Progenitor cell of endocrine pancreas (in vitro differentiated cells): ENCODE measurements at regions not wholly inside any gene's neighbourhood (a gene's known extent, or its start where the extent isn't known, plus 50 kb on each side); places are given as distances from the start of the nearest gene placed in this dataset.

ENCODE experiments used
- DNase-seq: peaks from one replicate; pipeline ENCODE4 v3.0.0; 2021; ENCODE audit warnings: low spot score; ENCODE audit not compliant: unreplicated experiment
- H3K27ac Mint-ChIP-seq: 2 replicates; pipeline ENCODE4 v1.8.0; 2021; ENCODE audit warnings: mild to moderate bottlenecking, moderate library complexity, mixed read lengths
- H3K27me3 Mint-ChIP-seq: 2 replicates; pipeline ENCODE4 v1.8.0; 2021; ENCODE audit warnings: mixed read lengths
- H3K36me3 Mint-ChIP-seq: 2 replicates; pipeline ENCODE4 v1.8.0; 2022; ENCODE audit warnings: mixed read lengths; ENCODE audit not compliant: insufficient read depth
- H3K4me1 Mint-ChIP-seq: 2 replicates; pipeline ENCODE4 v1.8.0; 2021; ENCODE audit warnings: low read depth, mixed read lengths
- H3K4me3 Mint-ChIP-seq: 2 replicates; pipeline ENCODE4 v1.8.0; 2021; ENCODE audit warnings: low read depth, mild to moderate bottlenecking, moderate library complexity, mixed read lengths
- H3K9me3 Mint-ChIP-seq: 2 replicates; pipeline ENCODE4 v1.8.0; 2021; ENCODE audit warnings: low read depth, mixed read lengths
- TF ChIP-seq, protein P1 (sequence below): fragments of 200-600 bp; sonication (generic); IDR thresholded peaks from one replicate; pipeline ENCODE4 v1.5.0; 2021; ENCODE audit warnings: antibody characterized with exemption, mild to moderate bottlenecking; ENCODE audit not compliant: unreplicated experiment

- H3K4me1 Mint-ChIP-seq: peaks cover 36% of the 10 kb centered on the region
- H3K27ac Mint-ChIP-seq: peak overlapping the region; percentile 75
- H3K9me3 Mint-ChIP-seq: peaks cover 6% of the 10 kb centered on the region
- no peaks in the 10 kb centered on the region for H3K27me3 Mint-ChIP-seq
- peak overlapping the region; percentile 2 for H3K4me3 Mint-ChIP-seq
- peaks cover 2% of the 10 kb centered on the region for H3K36me3 Mint-ChIP-seq
- DNase-seq: no peak
- TF ChIP-seq, protein P1, sequence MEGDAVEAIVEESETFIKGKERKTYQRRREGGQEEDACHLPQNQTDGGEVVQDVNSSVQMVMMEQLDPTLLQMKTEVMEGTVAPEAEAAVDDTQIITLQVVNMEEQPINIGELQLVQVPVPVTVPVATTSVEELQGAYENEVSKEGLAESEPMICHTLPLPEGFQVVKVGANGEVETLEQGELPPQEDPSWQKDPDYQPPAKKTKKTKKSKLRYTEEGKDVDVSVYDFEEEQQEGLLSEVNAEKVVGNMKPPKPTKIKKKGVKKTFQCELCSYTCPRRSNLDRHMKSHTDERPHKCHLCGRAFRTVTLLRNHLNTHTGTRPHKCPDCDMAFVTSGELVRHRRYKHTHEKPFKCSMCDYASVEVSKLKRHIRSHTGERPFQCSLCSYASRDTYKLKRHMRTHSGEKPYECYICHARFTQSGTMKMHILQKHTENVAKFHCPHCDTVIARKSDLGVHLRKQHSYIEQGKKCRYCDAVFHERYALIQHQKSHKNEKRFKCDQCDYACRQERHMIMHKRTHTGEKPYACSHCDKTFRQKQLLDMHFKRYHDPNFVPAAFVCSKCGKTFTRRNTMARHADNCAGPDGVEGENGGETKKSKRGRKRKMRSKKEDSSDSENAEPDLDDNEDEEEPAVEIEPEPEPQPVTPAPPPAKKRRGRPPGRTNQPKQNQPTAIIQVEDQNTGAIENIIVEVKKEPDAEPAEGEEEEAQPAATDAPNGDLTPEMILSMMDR: no peak
These were observed 691.5 kb downstream of the KCTD8 start for GRCh38 chr4:43757147-43757546.

DNA sequence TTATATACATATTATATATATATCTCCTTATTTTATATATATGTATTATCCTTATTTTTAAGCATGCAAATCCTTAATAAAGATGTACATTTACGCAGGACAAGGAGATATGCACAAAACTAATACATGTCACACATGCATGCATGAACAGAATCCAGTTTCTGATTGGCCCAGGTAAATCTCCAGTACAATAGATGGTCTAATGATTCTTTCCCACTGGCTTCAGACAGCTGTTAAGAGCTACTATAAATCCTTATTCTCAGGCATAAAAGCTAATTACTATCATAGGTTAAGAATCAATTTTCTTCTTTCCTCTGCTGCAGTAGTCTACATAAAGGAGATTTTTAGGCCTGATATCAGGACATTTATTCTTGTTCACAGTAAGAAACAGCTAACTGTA, 689.8 kb downstream of the KCTD8 start:
- DNase-seq: no peak
- Mint-ChIP-seq H3K9me3 (no peaks in the 10 kb centered on the region), H3K27ac (peak overlapping the region; percentile 18)

DNA sequence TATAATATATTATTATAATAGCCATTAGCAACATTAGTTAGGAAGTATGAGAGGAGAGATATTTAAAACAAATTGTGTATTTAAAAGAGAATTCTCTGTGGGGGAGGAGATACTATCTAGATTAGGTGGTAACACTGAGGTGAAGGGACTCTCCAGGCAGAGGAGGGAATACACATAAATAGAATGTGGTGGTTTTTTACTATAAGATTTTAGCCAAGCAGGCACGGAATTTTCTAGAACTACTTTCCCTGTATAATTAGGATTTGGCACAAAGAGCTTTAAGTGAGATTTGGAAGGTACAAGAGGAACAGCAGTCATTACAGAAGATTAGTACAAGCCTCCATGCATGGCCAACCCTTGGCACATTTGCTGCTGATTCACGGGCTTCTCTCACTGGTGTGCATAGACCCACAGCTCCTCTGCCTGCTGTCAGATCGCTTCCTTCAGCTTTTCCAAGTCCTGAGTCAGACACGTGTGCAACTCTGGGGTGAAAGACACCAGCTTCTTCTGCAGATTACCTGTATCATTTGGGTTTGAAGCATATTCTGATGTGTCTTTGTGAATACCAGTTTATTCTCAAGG, 685.5 kb downstream of the KCTD8 start:
- Mint-ChIP-seq H3K27me3 (no peaks in the 10 kb centered on the region), H3K36me3 (no peaks in the 10 kb centered on the region)
- no peak for DNase-seq

More for the DNA sequence above, 689.8 kb downstream of the KCTD8 start:
- Mint-ChIP-seq H3K27me3 (no peaks in the 10 kb centered on the region), H3K36me3 (no peaks in the 10 kb centered on the region), H3K4me3 (no peak overlapping the region), H3K4me1 (peaks cover 29% of the 10 kb centered on the region)
- TF ChIP-seq, protein P1: no peak

DNA sequence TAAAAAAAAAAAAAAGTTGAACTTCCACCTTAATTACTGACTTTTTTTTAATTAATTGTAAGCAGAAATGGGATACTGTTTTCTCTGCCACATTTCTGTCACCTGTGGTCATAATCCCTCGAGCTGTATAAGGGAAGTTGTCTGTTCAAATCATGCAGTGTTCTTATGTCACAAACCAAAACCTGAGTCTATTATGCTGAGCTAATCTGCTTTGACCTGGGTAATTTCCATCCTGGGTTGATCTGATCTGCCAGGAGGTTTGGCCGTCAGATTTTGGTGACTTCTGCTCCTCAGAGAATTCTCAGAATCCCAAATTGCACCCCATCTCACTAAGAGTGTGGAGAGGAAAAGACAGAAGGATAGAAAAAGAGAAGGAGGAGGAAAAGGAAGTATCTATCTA, 683.1 kb downstream of the KCTD8 start:
- Mint-ChIP-seq H3K4me3 (no peak overlapping the region), H3K27me3 (no peaks in the 10 kb centered on the region), H3K36me3 (no peaks in the 10 kb centered on the region), H3K27ac (no peak overlapping the region), H3K4me1 (peaks cover 15% of the 10 kb centered on the region), H3K9me3 (peaks cover 7% of the 10 kb centered on the region)
- TF ChIP-seq, protein P1: no peak
- no peak for DNase-seq

More for the DNA sequence above, 685.5 kb downstream of the KCTD8 start:
- peaks cover 15% of the 10 kb centered on the region for H3K4me1 Mint-ChIP-seq
- TF ChIP-seq, protein P1: no peak
- H3K27ac Mint-ChIP-seq: no peak overlapping the region
- peaks cover 4% of the 10 kb centered on the region for H3K9me3 Mint-ChIP-seq
- H3K4me3 Mint-ChIP-seq: no peak overlapping the region

DNA sequence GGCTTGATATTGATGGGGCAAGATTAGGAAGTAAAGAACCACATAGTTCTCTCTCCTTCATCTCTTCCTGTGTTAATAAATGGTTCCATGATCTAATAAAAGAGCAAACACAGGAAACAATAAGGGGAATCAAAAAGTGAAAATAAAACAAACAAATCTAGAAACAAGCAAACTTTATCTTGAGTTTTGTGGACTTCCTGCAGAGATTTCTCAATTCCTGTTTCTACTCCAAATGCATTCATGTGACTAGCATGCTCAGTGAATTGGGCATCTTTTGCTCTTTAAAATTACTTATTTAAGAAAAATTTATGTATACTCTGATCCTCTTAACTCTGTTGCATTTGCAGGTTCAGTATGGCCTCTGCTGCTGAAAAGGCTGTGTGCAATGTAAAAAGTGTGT, 682.0 kb downstream of the KCTD8 start:
- peaks cover 7% of the 10 kb centered on the region for H3K9me3 Mint-ChIP-seq
- H3K4me1 Mint-ChIP-seq: peaks cover 10% of the 10 kb centered on the region
- TF ChIP-seq, protein P1: no peak
- H3K27me3 Mint-ChIP-seq: no peaks in the 10 kb centered on the region
- DNase-seq: no peak
- H3K36me3 Mint-ChIP-seq: no peaks in the 10 kb centered on the region
- H3K4me3 Mint-ChIP-seq: no peak overlapping the region
- H3K27ac Mint-ChIP-seq: no peak overlapping the region
